GM19468 (cell line): ENCODE measurements at regions not wholly inside any gene's neighbourhood (a gene's known extent, or its start where the extent isn't known, plus 50 kb on each side); places are given as distances from the start of the nearest gene placed in this dataset.

Source experiments
- ATAC-seq: cut with Tn5 transposase; IDR thresholded peaks from one replicate; pipeline ENCODE4 v1.9.1; 2021; ENCODE audit warnings: mild to moderate bottlenecking, moderate library complexity, moderate number of reproducible peaks; ENCODE audit not compliant: unreplicated experiment; ENCODE audit errors: extremely low read depth

GRCh38 chr6:22913612-22914011, 344.2 kb downstream of the HDGFL1 start:
- no peak for ATAC-seq

DNA sequence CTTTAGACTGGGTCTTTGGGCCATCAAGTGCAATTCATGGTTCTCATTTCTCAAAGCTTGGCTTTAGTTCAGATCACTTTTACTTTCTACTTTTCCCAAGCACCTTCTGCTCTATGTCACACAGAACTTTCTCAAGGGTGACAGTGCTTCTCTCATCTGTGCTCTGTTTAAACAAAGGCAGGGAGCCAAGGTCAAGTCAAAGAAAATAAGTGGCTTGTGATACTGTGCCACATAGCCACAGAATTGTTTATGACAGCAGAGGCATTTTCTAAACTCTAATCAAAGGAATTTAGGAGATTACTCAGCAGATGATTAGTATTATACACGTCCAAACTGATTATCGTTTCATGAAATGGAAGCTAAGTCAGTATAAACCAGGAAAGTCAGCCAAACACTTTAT, 348.0 kb downstream of the HDGFL1 start:
- no peak for ATAC-seq

DNA sequence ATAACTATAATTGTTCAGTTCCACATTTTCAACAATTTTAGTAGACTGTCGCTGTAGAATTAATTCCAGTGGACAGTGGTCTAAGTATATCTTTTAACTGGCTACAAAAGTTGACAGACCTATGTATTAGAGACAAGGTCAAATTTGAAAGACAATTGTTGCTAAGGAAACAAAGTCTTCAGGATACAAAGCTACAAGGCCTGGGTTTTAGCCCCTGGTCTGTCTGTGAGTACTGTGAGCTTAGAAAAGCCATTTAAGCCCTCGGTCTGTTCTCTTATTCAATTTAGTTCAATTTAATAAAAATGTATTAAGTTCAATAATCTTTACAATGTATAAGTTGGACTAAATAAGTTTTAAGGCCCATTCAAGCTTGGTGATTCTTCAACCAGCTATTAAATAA, 352.5 kb downstream of the HDGFL1 start:
- no peak for ATAC-seq

GRCh38 chr6:22925304-22925835, 356.0 kb downstream of the HDGFL1 start:
- no peak for ATAC-seq

DNA sequence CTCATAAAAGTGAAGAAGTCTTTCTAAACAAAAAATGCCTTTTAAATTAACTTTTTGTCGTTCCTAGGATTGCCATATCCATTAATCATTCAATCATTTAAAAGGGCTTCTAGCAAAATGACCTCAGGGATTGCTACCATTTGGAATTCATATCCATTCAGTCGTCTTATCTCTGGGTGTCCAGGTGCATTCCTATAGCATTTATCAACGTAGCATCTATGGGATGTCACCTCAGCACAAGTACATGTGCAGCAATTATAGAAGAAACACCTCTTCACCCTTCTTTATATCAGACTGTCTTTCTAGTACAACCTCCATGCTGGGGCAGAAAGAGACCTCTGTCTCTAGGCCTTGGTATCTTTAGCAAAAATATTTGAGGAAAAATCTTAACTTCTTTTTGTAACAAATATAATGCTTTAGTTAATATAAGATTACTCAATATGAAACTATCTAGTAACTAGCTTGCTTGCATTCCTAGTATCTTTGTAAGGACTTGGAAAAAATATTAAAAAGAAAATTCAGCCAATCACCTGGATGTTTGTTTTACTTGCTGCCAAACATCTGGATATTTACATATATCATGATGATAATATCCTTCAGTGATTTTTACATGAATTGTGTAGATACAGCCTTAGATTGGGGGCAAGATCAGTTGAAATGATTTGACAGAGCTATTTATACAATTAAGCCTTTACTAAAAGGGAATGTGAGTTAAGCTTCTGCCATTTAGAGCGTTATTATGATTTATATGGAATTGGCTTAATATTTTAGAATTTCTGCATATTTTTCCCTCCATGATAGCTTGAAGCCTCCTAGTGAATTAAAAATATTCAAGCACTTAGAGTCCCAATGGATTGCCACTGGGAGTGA, 356.8 kb downstream of the HDGFL1 start:
- ATAC-seq = no peak

DNA sequence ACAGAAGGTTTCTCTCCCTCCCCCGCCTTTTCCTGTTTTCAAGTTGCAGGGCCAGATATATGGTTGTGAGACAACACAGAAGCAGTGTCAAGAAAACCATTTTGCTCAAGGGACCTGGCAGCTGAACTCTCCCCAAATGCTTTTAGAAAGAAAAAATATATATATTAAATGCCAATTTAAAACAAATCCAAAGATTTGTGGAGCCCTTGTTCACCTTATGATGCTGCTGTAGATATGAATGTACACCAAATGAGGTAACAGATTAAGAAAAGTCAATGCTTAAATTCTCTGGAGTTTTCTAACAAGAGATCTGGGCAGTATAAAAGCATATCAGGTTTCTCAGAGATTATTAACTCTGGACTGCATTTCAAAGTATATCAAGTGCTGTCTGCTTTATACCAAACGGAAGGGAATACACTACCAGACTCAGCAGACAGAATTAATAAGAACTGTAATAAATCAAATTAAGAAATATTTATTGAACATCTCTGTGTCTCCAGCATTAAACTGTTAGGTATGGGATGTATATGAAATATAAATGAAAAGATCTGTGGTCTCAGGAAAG, 357.5 kb downstream of the HDGFL1 start:
- ATAC-seq = no peak

DNA sequence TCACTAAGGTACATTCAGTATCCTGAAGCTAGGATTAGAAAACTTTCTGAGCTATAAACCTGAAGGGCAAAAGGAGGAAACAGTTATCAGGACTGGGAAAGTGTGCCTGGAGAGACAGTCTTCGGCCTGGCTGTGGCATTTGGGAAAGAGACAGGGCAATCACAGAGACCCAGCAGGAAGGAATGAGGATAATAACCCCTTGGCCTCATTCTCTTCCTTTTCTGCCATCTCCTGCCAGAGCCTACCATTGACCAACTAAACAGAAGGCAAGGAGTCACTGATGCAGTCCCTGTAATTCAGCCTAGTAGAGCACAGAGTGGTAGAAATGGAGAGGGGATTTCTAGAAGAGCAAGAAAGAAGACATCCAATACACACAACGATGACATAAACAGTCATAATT, 359.4 kb downstream of the HDGFL1 start:
- no peak for ATAC-seq

DNA sequence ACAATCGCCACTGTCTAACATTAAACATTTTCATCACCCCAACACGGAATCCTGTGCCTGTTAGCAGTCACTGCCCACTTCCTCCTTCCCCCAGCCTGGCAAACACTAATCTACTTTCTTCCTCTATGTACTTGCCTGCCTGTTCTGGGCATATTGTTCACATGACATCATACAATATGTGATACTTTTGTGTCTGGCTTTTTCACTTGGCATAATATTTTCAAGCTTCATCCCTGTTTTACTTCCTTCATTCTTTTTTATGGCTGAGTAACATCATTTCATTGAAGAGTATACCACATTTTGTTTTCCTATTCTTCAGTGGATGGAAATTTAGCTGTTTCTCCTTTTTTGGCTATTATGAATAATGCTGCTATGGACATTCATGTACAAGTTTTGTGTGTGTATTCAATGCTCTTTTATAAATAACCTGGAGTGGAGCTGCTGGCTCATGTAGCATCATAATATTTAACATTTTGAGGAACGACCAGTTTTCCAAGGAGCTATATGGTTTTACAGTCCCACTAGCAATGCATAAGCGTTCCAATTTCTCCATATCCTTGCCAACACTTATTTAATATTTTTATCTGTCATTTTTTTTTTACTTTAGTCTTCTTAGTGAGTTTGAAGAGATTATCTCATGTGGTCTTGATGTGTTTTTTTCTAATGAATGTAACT, 360.1 kb downstream of the HDGFL1 start:
- ATAC-seq = no peak

GRCh38 chr6:22940581-22941290, 371.4 kb downstream of the HDGFL1 start:
- no peak for ATAC-seq

- no peak for ATAC-seq
Measured at GRCh38 chr6:22942403-22942802, 373.0 kb downstream of the HDGFL1 start.

DNA sequence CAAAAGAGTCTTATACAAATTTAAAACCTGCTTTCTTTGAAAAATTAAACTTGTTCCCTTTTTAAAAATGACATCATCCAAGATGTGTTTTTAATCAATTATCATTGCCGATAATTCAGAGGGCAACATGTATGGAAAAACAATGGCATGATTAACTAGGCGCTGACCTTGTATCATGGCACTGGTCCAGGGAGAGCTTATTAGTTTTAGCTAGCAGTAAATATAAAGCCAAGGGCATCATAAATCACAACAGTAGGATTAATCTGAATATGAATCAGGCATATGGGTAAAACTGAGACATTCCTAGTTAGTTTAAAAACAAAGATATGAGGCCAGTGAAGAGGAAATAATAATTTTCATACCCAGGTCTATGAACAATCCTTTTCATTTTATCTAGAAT, 374.0 kb downstream of the HDGFL1 start:
- ATAC-seq = no peak

GRCh38 chr6:22949967-22950366, 380.6 kb downstream of the HDGFL1 start:
- ATAC-seq = no peak

DNA sequence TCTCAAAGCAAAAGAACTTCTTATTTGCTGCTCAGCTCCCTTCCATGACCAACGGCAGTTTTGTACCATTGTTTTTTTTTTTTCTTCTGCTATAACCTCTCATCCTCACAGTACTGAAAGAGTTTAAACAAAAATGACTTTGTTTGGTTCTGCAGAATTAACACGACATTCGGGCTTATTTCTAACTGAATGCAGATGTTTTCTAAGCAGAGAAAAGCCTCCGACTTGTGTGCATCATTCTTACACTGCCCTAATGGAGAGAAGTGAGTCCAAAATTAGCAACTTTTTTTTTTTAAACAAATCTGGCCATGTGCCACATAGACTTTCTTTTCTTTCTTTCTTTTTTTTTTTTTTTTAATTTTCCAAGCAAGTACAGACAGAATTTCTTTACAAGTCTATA, 382.7 kb downstream of the HDGFL1 start:
- no peak for ATAC-seq

GRCh38 chr6:22954749-22955385, 385.5 kb downstream of the HDGFL1 start:
- ATAC-seq = peak; percentile 55

DNA sequence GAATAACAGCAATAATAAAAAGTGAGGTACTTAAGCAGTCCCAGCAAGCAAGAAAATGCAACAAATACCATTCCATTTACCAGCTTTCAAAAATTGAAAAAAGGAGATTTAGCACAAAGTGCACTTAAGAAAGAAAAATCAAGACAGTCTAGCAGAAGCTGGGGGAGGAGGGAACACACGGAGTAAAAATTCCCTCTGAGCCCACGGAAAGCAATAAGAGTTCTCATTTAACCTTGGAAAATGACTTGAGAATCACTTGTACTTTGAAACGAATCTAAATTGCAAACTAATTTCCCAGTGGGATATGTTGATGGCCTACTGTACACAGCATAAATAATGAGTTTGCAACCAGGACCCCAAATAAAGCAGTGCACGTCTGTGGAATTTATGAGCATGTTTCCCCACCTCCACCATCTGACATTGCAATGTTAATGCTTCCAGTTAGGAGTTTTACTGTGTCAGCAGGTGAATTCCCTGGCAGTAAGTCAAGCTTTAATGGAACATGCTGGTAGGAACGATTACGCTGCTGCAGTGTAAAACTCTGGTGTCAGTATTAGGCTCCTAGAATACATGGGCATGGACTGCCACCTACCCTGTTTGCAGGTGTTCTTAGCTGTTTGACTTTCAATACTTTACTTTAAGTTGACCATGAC, 386.8 kb downstream of the HDGFL1 start:
- no peak for ATAC-seq

DNA sequence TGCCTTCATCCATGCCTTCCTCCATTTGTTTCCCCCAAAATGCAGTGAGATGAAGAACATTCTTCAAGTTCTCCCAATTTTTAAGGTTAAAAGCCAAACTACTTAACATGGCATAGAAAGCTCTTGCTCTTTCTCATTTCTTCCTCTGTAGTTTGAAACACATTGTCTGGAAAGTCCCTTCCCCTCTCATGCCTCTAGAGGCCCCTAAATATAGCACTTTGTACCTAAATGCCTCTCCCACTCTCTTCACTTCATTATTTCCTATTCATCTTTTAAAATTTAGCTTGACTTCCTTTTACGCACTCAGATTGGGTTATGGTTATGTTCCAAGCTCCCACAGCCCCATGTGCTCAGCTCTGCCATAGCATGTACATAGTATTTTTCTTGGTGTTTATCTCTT, 389.3 kb downstream of the HDGFL1 start:
- no peak for ATAC-seq

DNA sequence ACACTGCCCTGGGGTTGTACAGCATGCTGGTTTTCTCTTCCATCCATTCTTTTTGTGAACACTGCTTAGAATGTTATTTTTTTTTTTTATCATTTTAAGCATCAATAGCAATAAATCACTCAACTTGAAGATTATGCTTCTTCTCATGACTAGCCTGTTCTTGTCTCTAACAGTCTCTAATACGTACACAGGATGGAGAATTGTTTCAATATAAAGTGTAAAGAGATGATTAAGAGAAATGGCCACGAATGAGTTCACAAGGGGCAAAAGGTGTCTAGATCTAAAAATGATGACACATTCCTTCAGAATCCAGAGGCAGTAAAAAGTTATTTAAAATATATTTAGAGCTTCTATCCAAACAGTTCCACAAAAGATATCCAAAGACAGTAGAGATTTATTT, 390.2 kb downstream of the HDGFL1 start:
- ATAC-seq = no peak

DNA sequence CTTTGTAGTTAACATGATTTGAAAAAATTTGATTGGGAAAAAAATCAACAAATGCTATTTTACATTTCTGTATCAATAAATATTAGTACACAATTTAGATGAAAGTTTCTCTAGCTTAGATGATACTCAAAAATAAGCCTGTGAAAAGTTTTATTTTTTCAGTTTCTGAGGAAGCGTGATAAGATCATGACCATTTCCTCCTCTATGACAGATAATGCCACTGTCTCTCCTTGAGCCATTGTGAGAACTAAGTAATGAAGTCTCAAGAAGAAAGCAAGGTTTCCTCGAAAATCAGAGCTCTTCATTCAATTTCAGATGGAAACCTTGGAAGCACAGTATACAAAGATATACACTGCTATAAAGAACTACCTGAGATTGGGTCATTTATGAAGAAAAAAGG, 395.0 kb downstream of the HDGFL1 start:
- ATAC-seq = no peak

GRCh38 chr6:22965889-22966288, 396.5 kb downstream of the HDGFL1 start:
- ATAC-seq = no peak
